ENCODE measurements at regions not wholly inside any gene's neighbourhood (a gene's known extent, or its start where the extent isn't known, plus 50 kb on each side); places are given as distances from the start of the nearest gene placed in this dataset.

DNA sequence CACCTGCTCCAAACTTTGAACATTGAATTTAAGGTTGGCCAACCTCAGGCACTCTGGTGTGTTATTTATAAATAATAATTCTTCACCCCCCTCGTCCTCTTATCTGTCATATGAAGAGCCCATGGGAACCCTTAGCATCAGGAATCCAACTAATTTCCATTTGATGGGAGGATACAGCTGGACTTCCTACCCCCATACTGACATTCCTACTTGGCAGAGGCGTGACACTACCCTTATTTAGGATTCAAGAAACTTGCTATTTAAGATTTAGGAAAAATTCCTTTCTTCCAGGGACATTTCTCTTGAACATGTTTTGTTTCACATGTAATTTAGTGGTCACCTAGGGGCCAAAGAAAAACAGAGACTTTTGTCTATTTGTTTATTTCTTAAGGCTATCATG lies 171.9 kb upstream of the NRP1 start:
- TF ChIP-seq POLR2AphosphoS5 (IDR thresholded peaks at IDR 0.05) (no peak), POLR2A (IDR thresholded peaks at IDR 0.05) (no peak)
- TF ChIP-seq, protein P1, sequence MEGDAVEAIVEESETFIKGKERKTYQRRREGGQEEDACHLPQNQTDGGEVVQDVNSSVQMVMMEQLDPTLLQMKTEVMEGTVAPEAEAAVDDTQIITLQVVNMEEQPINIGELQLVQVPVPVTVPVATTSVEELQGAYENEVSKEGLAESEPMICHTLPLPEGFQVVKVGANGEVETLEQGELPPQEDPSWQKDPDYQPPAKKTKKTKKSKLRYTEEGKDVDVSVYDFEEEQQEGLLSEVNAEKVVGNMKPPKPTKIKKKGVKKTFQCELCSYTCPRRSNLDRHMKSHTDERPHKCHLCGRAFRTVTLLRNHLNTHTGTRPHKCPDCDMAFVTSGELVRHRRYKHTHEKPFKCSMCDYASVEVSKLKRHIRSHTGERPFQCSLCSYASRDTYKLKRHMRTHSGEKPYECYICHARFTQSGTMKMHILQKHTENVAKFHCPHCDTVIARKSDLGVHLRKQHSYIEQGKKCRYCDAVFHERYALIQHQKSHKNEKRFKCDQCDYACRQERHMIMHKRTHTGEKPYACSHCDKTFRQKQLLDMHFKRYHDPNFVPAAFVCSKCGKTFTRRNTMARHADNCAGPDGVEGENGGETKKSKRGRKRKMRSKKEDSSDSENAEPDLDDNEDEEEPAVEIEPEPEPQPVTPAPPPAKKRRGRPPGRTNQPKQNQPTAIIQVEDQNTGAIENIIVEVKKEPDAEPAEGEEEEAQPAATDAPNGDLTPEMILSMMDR (IDR thresholded peaks at IDR 0.05), result no peak

Data from sigmoid colon (tissue), 4 donors.